GM21576 (cell line): ENCODE measurements at regions not wholly inside any gene's neighbourhood (a gene's known extent, or its start where the extent isn't known, plus 50 kb on each side); places are given as distances from the start of the nearest gene placed in this dataset.
"Not testable (repeated sequence)": the region's sequence is repeated elsewhere in the genome, so short reads cannot be mapped to it uniquely, and the experiment has no call there.

ENCODE experiments used
- ATAC-seq: cut with Tn5 transposase; IDR thresholded peaks from one replicate; pipeline ENCODE4 v1.9.1; 2021; ENCODE audit warnings: mild to moderate bottlenecking, moderate library complexity; ENCODE audit not compliant: unreplicated experiment

- ATAC-seq, result no peak
Measured at GRCh38 chr9:38134611-38135237, 65.7 kb upstream of the SHB start.

DNA sequence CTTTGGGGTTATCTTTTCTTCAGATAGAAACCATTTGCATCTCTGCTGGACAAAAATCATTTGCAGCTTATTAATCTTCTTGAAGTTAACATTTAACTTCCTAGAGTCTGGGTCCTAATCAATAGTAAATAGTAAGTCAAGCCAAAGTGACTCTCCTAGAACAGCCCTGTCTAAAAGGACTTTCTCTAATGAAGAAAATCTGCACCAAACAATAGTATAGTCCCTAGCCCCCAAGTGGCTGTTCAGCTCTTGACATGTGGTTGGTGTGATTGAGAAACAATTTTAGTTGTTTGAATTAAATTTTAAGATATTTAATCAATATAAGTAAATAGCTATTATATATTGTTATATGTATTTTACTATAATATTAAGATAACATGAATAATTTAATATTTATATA lies 64.6 kb upstream of the SHB start:
- no peak for ATAC-seq

DNA sequence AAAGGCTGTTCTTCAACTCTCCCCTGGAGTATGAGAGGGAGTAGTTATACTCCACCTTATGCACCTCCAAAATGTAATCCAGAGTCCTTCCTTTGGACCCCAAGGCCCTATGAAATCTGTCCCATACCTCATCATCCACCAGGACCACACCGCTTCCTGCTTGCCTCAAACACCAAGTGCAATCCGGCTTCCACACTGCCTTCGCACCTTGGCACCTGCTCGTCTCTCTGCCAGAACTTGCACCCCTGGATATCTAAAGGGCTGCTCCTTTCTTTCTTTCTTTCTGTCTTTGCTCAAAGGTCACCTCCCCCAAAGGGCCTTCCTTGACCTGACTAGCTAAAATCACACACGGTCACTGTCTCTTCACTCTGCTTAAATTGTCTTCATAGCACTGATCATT lies 63.9 kb upstream of the SHB start:
- no peak for ATAC-seq

- ATAC-seq, result no peak
Measured at GRCh38 chr9:38131729-38132128, 62.7 kb upstream of the SHB start.

DNA sequence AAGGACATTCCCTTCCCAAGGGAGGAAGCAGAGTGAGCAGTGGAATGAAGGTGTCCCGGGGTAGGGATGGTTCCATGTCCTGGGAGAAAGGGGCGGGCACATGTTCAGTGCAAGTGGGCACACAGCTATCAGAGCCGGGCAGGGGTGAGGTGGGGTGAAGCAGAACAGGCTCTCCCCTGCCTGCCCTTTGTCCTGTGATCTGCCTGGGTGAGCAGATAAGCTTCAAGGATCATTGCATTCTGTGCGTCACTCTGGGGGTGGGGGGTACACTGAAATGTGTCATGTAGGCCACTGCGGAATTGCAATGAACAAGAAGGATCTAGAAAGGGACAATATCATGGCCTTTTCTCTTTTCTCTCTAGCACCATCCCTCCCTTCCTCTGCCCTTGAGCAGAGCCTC lies 61.7 kb upstream of the SHB start:
- ATAC-seq, result no peak

- no peak for ATAC-seq
Measured at GRCh38 chr9:38129366-38129765, 60.3 kb upstream of the SHB start.

- no peak for ATAC-seq
Measured at GRCh38 chr9:38128752-38129270, 59.8 kb upstream of the SHB start.

DNA sequence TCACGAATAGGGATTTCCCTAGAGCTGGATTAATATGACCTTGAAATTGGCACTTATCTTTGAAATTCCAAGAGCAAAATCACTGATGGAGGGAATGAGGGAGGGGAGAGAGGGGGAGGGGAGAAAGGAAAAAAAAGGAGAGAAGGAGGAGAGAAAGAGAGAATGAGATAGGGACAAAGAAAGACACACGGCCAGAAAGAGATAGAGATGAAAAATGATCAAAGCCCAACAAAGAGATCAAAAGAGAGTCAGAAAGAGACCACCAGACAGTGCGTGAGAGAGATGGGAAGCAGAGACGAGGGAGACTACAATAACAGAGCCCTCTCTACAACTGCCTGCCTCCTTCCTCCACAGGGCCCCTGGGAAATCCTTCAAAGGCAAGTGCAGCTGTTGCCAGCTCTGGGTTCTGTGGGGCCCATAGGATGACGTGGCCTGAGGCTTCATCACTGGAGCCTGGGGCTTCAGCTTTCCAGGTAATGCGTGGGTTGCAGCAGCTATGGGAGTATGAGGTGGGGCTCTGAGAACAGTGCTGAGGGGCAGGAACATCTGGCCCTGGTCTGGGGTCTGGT lies 58.3 kb upstream of the SHB start:
- ATAC-seq, result no peak

DNA sequence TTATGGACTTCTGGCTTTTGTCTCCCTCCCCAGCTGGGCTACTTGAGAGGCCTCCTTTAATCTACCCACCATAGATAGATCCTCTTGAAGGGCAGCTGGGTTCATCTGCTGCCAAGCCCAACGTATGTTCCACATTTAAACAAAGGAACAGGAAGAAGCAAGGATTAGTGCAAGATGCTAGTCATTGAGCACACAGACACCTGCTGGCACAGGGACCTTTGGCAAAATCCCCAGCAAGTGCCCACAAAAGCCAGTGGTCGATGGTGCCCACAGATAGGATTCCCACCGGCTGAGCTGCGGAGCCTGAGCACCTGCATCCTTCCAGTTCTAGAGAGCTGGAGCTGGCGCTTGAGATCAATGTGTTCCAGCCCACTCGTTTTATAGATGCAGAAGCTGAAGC lies 57.7 kb upstream of the SHB start:
- no peak for ATAC-seq

- ATAC-seq, result no peak
Measured at GRCh38 chr9:38125889-38126288, 56.9 kb upstream of the SHB start.

DNA sequence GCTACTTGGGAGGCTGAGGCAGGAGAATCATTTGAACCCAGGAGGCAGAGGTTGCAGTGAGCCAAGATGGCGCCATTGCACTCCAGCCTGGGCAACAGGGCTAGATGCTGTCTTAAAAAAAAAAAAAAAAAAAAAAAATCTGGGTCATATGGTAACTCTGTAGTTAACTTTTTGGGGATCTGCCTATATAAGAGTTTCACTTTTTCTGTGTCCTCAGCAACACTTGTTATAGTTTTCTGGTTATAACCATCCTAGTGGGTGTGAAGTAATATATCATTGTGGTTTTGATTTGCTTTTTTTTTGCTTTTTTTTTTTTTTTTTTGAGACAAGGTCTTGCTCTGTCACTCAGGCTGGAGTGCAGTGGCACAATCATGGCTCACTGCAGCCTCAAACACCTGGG lies 54.3 kb upstream of the SHB start:
- ATAC-seq, result not testable (repeated sequence)

- ATAC-seq, result no peak
Measured at GRCh38 chr9:38120961-38121360, 51.9 kb upstream of the SHB start.

GRCh38 chr9:38119560-38120236 lies 50.7 kb upstream of the SHB start:
- no peak for ATAC-seq

GRCh38 chr9:38118862-38119438 lies 49.9 kb upstream of the SHB start:
- no peak for ATAC-seq
